GM19438 (cell line): ENCODE measurements at regions not wholly inside any gene's neighbourhood (a gene's known extent, or its start where the extent isn't known, plus 50 kb on each side); places are given as distances from the start of the nearest gene placed in this dataset.

Source experiments
- ATAC-seq: cut with Tn5 transposase; IDR thresholded peaks from one replicate; pipeline ENCODE4 v1.9.1; 2021; ENCODE audit warnings: low read depth; ENCODE audit not compliant: unreplicated experiment

DNA sequence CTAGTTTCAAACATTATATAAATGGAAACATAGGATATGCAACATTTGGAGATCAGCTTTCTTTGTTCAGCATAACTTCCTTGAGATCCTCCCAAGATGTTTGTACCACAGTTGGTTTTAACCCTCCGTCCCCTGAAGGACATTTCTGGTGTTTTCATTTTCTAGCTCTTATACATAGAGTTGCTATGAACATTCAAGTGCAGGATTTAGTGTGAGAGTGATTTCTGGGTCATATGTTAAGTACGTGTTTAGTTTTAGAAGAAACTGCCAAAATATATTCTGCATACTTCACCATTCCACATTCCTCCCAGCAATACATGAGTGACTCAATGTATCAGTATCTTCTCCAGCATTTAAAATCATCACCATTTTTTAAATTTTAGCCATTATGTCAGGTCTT is 588.7 kb upstream of the PFKP start:
- ATAC-seq: no peak

DNA sequence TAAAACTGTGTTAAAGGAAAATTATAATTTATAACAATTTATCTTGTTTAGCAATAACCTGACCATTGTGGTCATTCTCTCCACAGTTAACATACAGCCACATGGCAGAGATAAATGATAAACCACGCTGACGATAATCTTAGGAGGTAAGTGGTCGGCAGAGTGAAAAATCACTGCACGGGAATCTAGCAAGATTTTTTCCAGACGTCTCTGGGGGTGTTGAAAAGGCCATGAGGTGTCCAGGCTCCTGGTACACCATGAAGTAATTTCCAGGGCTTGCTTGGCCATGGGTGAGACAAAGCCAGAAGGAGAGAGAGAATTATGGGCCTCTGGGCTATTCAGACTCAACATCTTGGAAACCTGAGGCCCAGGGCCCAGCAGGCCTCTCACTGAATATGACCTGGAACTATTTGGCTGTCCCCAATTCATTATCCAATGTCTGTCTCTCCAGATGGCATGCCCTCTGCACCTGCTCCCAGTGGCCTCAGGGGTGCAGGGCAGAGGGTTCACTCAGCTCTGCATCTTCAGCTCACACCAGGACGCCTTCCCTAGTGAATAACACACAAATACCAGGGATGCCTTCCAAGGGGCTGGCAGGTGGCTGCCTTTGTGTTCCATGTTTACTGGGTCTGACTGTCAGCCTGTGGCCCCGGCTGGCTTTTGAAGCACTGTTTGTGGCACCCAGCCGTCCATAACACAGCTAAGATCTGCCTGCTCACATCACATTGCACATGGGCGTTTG is 590.4 kb upstream of the PFKP start:
- no peak for ATAC-seq

DNA sequence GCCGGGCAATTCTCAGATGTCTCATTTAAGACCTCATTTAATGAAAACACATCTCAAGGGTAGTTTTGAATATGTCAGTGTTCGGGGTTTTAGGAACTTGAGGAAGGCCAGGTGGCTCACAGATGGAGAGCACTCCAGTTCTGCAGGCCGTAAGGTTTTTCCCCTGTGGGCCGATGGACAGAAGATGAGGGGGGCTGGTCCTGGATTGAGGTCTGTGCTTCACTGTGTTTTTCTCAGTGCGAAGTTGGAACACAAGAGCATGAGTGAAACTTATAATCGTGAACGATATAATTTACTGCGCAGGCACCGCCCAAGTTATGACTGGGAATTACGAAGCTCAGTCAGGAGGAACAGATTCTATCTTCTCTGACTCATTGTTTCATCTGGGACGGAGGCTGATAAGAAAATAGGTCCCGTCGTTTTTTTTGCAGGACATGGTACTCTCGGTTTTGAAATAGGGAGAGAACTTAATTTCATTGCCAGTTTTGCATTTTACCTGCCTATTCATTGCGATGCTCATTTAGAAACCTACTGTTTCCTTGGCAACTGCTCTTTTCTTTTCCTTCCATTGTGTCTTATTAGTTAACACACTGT is 591.0 kb upstream of the PFKP start:
- ATAC-seq: no peak

DNA sequence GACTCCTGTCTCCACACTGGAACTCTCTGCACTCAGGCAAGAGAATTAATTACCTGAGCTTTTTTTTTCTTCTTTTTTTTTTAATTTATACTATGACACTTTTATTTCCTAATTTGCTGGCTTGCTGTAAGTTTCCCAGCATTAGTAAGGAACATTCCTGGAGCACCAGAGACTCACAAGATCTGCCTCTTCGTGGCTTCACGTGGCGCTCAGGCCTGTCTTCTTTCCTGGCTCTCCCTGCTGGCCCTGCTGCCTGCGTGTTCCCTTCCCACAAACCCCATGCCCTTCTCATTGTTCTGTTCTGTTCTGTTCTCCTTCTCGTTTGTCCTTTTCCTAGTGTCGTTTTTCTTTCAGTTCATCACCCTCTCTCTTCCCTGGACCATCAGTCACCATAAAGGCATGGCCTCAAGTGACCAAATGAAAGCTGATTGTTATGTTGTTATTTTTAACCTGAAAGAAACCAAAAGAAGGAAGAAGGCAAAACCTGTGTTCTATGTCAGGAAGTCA is 591.6 kb upstream of the PFKP start:
- no peak for ATAC-seq

DNA sequence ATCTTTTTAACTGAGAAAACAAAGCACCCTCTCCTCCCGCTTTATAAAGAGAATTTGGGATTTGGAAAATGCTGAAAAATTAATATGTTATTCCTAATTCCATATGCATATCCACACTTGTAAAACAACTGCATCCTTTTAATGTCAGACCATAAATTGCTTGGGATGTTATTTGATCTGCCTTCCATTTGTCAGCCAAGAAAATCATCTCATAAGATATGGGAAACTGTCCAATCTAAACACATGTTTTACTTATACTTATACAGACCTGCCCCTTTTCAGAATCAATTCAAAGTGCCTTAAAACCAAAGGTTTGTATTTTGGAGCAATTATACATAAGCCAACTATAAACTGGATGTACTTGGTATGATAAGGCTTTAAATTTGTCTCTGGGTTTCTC is 595.5 kb upstream of the PFKP start:
- no peak for ATAC-seq

DNA sequence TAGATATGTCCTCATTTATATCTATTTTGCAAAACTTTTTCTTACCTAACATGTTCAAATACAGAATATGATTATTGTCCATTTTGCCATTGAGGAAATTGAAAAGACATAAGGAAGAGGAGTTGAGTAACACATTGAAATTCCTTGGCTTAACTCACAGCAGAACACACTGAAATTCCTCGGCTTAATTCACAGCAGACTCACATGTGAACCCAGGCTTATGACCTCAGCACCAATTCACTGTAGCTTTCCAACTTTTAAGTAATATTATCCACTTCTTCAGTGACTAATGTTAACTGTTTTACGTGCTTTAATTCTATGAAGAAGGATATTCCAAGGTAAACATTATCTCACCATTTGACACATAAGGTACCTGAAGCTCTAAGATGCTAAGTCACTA is 597.5 kb upstream of the PFKP start:
- no peak for ATAC-seq

DNA sequence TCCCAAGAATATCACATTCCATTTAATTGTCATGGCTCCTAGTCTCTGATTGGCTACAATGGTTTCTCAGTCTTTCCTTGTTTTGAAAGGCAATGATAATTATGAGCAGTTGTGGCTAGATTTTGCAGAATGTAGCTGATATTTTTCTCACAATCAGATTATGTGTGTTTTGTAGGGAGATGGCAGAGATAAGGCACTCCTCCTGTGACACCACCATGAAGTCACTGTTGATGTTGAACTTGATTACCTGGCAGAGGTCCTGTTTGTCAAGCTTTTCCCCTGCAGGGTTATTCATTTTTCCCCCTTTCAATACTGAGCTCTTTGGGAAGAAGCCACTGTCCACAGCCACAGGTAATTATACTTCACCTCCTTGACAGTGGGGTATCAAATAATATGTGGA is 602.9 kb upstream of the PFKP start:
- no peak for ATAC-seq

DNA sequence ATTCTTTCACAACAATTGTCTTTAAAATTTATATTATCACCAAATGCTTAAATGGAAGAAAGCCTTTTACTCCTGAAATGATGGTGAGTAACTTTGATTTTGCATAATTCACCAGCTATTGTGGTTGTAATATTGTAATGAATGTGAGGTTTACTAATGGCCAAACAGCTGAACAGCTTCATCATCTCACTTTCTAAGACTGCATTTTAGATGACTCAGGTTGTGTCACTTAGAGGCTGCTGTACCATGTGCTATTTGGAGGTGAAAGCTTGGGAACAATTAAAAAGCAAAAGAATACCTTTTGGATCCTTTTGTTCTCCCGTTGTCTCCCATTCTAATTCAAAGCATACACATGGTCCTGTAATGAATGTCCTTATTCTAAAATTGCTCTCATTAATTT is 604.0 kb upstream of the PFKP start:
- ATAC-seq: no peak

DNA sequence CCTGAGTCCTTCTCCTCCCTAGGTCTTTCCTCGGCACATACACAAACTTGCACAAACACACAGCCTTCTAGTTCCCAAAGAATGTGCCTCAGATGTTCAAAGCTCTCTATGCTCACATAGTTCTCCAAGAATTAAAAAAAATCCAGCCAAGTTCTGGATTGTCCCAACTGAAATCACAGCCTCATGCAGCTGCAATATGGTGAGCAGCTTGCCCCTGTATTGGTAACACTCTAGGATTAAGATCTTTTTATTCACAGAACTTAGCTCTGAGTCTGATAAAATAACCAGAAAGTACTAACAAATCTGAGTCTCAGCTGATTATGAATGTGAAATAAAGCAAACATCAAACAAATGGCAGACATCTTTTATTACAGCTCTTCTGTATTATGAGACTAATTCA is 604.8 kb upstream of the PFKP start:
- ATAC-seq: no peak

DNA sequence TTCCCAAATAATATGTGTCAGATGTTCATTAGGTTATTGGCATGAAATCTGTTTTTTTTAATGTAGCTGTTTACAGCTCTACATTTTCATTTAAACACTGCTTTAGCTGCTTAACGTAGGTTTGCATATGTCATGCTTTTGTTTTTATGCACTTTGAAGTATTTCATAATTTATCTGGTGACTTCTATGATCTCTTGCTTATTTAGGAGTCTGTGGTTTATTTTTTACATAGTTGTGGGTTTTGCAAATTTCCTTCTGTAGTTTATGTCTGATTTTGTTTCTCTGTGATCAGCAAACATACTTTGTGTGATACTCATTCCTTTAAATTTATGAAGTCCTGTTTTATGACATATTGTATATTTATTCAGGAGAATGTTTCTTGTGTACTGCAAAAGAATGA is 606.5 kb upstream of the PFKP start:
- no peak for ATAC-seq

DNA sequence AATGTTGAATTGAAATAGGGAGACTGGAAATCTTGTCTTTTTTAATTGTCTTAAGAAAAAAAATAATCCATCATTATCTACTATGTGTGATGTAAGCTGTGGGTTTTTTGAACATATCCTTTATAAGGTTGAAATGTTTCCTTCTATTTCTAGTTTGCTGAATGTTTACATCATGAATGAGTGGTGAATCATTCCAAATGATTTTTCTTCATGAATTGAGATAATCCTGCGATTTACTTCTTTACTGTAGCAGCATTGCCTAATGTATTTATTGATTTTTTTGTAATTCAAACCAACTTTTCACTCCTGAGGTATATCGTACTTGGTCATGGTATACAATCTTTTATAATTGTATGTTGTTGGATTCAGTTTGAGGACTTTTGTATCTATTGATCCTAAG is 607.6 kb upstream of the PFKP start:
- no peak for ATAC-seq

DNA sequence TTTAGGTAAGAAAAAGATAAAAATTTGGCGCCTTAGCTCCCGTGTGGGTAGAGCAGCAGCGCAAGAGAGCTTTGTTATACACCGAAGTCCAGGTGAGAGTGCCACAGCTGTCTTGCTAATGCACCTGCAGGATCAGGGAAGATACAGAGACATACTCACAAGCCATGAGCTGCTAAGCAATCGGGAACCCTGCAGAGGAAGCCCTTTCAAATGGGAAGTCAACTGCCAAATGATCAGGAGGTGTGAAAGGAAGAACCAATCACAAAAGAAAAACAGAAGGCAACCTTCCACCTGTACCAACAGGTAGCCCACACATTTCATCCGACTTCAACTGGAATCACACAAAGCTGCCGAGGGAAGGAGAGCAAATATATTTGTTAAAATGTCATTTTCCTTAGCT is 610.5 kb upstream of the PFKP start:
- ATAC-seq: no peak

DNA sequence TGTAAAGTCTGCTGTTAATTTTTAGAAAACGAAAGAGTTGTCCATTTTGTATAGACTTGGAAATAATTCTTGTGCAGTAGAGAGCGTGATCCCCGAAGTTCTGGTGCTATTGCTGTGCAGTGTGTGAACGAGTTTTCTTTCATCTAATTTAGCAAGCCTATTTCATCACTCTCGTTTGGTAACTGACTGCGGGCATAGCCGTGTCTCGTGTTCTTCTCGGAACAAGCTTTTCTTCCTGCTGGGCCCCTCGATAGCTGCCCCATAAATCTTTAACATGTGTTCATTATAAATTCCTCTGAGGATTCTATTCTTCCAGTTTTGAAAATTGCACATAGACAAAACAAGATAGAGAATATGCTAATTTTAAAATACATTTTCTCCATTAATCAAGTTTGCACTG is 622.0 kb upstream of the PFKP start:
- no peak for ATAC-seq

DNA sequence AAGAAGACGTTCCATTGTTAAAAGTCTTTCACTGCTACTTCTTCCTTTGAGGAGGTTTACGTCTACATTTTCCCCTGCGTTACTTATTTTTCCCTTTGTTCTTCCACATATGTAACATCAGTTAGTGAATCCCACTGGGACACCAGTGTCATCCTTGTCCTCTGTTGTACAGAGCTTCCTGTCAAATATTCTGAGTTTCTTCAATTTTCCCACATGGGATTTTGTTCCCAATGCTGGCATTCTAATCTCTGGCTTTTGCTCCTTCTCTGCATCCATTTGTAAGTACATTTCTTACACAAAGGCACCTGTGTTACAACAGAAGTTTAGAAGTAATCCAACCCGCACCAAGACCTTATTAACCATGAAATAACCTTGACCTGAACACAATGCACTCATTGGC is 627.4 kb upstream of the PFKP start:
- no peak for ATAC-seq

DNA sequence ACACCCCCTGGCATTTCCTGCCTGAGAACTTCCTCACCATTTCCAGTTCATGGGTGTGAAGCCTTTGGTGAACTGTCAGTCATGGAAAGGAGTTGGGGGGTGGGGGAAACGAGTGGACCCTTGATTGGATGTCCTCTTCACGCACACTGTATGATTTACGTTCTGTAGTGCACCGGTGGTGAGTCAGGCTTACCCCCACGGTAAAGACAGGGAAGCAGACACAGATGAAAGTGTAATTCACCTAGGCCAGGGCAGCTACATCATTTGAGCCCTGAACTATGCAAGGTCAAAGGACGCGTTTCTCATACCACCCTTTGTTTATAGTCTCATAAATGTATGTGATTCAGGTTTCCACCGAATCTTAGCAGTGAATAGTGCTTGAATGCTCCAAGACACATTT is 628.3 kb upstream of the PFKP start:
- no peak for ATAC-seq

DNA sequence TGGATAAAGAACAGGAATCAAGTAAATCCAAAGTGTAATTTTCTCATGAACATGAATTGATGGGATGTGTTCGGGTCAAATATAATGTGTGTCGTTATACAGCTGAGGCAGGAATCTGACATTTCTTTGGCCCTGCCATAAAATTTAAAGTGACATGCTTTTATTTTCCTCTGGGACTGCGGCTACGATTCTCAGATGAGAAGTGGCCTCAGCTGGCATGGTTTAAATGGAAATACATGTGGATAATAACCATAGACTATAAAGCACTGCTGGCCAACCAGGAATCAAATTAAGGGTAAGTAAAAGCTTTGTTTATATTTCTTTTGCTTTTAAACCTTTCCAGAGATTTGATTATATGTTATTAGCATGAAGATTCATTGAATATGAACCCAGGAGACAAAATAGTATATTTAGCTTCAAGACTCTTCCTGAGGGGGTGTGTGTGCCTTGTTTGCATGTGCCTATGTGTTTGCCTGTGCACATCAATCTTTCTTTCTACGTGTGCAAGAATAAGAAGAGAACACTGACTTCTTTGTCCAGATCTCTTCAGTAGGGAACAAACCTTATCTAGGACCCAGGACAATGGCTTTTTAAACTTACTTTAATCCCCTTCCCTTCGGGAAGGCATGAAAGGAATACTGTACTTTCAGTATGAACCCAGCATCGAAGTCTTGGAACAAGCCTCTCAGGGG is 629.0 kb upstream of the PFKP start:
- no peak for ATAC-seq

DNA sequence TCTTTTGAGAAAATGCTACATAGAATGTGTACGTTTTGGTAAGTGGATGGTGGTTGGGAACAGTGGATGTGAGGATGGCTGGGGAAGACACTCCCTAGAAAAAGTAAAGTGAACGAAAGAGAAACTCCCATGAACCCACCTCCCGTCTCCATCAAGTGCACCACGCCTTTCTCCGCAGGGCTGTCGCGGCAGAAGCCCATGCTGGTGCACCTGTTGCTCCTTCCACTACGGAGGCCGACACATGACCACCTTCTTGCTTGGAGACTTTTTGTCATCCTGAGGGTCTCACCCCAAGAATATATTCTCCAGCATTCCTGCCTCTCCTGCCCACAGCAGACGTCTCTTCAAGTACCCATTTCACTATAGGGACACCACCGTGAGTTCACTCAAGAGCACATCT is 630.4 kb upstream of the PFKP start:
- ATAC-seq: no peak

DNA sequence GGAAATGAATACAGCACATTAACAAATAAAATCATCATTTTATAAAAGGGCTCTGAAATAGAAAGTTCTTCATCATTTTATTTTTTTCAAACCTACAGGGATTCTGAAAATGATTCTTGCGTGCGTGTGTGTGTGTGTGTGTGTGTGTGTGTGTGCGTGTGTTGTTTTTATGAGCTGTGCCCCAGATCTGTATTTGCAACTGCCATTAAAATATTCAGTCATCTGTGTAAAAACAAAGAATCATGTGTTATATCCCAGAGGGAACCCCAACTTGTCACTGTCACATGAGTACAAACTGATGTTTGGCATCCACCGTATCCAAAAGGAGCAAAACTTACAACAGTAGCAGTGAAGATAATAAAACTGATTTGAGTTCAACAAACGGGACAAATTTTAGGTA is 635.4 kb upstream of the PFKP start:
- no peak for ATAC-seq

DNA sequence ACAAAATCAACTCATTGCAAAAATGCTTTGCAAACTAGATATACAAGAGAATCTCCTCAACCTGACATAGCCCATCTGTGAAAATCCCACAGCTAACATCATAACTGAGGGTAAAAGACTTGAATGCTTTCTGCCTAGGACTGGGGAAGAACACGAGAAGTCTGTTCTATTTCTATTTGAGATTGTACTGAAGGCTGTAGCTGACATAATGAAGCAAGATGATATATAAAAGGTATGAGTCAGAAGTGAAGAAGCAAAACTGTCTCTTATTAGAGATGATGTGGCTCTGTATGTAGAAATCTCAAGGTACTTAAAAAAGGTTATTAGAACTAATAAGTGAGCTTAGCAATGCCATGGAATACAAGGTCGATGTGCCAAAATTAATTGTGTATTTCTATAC is 639.9 kb upstream of the PFKP start:
- ATAC-seq: no peak

DNA sequence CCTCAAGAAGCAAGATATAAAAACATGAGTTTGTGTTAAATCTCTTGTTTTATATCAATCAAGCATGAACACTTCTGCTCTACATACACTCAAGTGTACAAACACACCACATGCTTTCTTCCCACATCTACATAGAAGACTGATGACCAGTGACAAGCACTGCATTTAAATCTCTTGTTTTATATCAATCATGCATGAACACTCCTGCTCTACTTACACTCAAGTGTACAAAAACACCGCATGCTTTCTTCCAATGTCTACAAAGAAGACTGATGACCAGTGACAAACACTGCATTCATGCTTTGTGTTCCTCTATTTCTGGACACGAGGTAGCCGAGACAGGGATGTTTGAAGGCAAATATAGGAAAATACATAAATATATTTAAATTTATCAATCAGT is 642.0 kb upstream of the PFKP start:
- no peak for ATAC-seq

DNA sequence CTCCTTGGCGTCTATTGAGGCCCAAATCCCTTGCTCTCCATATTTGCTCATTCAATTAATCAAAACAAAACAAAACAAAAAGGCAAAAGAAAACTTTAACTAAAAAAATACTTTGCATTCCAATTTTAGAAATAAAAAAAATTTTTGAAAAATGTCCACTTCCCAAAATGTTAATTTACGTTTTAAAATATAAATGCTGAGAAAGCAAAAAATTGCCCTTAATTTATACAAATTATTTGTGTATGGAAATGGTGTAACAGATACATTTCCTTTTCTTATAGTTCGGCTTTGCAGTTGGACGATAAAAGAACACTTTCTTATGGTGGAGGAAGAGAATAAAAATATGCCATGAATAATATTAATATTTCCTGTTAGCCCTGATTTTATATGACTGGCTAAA is 652.8 kb upstream of the PFKP start:
- no peak for ATAC-seq

DNA sequence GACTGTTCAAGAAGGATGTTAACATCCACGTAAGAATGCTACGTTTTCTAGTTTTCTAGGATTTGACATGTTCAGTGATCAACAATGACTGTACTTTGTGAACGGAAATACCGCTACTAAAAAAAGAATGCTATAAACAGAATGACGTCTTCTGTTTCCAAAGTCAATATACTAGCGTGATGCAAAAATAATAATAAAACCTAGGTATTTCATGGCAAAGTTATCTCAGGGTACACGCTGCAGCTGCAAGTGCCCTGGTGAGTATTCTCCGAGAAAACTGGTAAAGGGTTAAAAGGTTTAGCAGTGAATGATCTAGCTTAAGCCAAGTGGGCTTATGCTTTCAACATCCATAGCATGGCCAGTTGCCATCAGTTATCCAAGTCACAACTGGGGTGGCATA is 653.3 kb upstream of the PFKP start:
- no peak for ATAC-seq
